GM12878 (cell line): ENCODE measurements at regions not wholly inside any gene's neighbourhood (a gene's known extent, or its start where the extent isn't known, plus 50 kb on each side); places are given as distances from the start of the nearest gene placed in this dataset.

ENCODE experiments used
- ATF7 ChIP-seq: fragments of 450-650 bp; IDR thresholded peaks from 2 replicates; pipeline ENCODE4 v1.6.1; 2016; ENCODE audit warnings: low read depth, mild to moderate bottlenecking
- EP300 ChIP-seq, 2 experiments: fragments of 150-350 bp in 1 of 2; IDR thresholded peaks; 2 replicates each; pipeline ENCODE4 v1.6.1; 2011 to 2012; ENCODE audit warnings: low read depth in 2 of 2, low read length in 2 of 2, borderline replicate concordance in 1 of 2, improper control_type of control experiment in 1 of 2, inconsistent platforms in 1 of 2; ENCODE audit not compliant: control insufficient read depth in 1 of 2
- IKZF2 ChIP-seq, 2 experiments: fragments of 450-650 bp; IDR thresholded peaks; 2 replicates each; pipeline ENCODE4 v1.6.1; 2017; ENCODE audit warnings: mild to moderate bottlenecking in 2 of 2, moderate library complexity in 2 of 2
- KAT2A ChIP-seq: conservative IDR thresholded peaks from 2 replicates; pipeline ENCODE4 v1.6.1; 2011; ENCODE audit warnings: low read depth, low read length; ENCODE audit not compliant: control insufficient read depth
- NR2C2 ChIP-seq: IDR thresholded peaks from 2 replicates; pipeline ENCODE4 v1.6.1; 2011; ENCODE audit warnings: borderline replicate concordance, low read depth; ENCODE audit not compliant: control insufficient read depth, insufficient read length
- PAX8 ChIP-seq: fragments of 450-650 bp; IDR thresholded peaks from 2 replicates; pipeline ENCODE4 v1.6.1; 2017; ENCODE audit warnings: mild to moderate bottlenecking, moderate library complexity
- STAT1 ChIP-seq: fragments of 450-650 bp; conservative IDR thresholded peaks from 2 replicates; pipeline ENCODE4 v1.6.1; 2014; ENCODE audit warnings: antibody characterized with exemption, mild to moderate bottlenecking
- ZBED1 ChIP-seq: IDR thresholded peaks from 2 replicates; pipeline ENCODE4 v1.6.1; 2016; ENCODE audit warnings: borderline replicate concordance
- ZNF24 ChIP-seq: fragments of 450-650 bp; IDR thresholded peaks from 2 replicates; pipeline ENCODE4 v1.6.1; 2017; ENCODE audit warnings: antibody characterized with exemption, mild to moderate bottlenecking
- TF ChIP-seq, protein P1 (sequence below): fragments of 450-650 bp; IDR thresholded peaks from 2 replicates; pipeline ENCODE4 v1.6.1; 2018; ENCODE audit warnings: mild to moderate bottlenecking, low read depth, moderate library complexity; ENCODE audit not compliant: partially characterized antibody
- TF ChIP-seq, protein P2 (sequence below): fragments of 450-650 bp; conservative IDR thresholded peaks from 2 replicates; pipeline ENCODE4 v1.6.1; 2017; ENCODE audit warnings: mild to moderate bottlenecking, moderate library complexity
- TF ChIP-seq, protein P3 (sequence below): fragments of 450-650 bp; IDR thresholded peaks from 2 replicates; pipeline ENCODE4 v1.6.1; 2016; ENCODE audit warnings: mild to moderate bottlenecking, moderate library complexity, borderline replicate concordance
- TF ChIP-seq, protein P4 (sequence below): fragments of 450-650 bp; IDR thresholded peaks from 2 replicates; pipeline ENCODE4 v1.6.1; 2017; ENCODE audit warnings: borderline replicate concordance

DNA sequence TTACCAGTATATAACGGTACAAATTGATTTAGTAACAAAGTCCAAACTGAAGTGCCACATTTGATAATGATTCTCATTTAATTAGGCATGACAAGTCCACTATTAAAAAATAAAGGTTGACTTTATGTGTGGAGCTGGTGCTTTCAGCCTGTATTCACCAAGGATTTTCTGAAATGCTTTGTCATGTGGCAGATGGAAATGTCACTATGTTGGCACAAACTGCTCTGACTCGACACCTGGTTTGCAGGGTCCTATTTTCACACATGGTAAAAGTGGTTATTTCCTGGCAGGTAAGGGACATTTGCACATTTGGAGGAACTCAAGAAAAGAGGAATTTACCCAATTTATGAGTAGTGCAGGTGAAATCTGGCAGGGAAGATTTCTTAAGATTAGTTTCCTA, 572.6 kb upstream of the MDGA2 start (continued):
- TF ChIP-seq, protein P1, sequence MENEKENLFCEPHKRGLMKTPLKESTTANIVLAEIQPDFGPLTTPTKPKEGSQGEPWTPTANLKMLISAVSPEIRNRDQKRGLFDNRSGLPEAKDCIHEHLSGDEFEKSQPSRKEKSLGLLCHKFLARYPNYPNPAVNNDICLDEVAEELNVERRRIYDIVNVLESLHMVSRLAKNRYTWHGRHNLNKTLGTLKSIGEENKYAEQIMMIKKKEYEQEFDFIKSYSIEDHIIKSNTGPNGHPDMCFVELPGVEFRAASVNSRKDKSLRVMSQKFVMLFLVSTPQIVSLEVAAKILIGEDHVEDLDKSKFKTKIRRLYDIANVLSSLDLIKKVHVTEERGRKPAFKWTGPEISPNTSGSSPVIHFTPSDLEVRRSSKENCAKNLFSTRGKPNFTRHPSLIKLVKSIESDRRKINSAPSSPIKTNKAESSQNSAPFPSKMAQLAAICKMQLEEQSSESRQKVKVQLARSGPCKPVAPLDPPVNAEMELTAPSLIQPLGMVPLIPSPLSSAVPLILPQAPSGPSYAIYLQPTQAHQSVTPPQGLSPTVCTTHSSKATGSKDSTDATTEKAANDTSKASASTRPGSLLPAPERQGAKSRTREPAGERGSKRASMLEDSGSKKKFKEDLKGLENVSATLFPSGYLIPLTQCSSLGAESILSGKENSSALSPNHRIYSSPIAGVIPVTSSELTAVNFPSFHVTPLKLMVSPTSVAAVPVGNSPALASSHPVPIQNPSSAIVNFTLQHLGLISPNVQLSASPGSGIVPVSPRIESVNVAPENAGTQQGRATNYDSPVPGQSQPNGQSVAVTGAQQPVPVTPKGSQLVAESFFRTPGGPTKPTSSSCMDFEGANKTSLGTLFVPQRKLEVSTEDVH, result no peak
- TF ChIP-seq ATF7 (no peak), PAX8 (no peak), IKZF2 (IDR thresholded peaks at IDR 0.05) (no peak), STAT1 (no peak), KAT2A (no peak), ZNF24 (no peak), ZBED1 (no peak), NR2C2 (no peak), EP300 (IDR thresholded peaks at IDR 0.05; ENCODE audit: borderline replicate concordance in 1 of 2, control insufficient read depth in 1 of 2, low read depth in 2 of 2, low read length in 2 of 2) (no peak)
- TF ChIP-seq, protein P2, sequence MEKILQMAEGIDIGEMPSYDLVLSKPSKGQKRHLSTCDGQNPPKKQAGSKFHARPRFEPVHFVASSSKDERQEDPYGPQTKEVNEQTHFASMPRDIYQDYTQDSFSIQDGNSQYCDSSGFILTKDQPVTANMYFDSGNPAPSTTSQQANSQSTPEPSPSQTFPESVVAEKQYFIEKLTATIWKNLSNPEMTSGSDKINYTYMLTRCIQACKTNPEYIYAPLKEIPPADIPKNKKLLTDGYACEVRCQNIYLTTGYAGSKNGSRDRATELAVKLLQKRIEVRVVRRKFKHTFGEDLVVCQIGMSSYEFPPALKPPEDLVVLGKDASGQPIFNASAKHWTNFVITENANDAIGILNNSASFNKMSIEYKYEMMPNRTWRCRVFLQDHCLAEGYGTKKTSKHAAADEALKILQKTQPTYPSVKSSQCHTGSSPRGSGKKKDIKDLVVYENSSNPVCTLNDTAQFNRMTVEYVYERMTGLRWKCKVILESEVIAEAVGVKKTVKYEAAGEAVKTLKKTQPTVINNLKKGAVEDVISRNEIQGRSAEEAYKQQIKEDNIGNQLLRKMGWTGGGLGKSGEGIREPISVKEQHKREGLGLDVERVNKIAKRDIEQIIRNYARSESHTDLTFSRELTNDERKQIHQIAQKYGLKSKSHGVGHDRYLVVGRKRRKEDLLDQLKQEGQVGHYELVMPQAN, result no peak
- TF ChIP-seq, protein P3, sequence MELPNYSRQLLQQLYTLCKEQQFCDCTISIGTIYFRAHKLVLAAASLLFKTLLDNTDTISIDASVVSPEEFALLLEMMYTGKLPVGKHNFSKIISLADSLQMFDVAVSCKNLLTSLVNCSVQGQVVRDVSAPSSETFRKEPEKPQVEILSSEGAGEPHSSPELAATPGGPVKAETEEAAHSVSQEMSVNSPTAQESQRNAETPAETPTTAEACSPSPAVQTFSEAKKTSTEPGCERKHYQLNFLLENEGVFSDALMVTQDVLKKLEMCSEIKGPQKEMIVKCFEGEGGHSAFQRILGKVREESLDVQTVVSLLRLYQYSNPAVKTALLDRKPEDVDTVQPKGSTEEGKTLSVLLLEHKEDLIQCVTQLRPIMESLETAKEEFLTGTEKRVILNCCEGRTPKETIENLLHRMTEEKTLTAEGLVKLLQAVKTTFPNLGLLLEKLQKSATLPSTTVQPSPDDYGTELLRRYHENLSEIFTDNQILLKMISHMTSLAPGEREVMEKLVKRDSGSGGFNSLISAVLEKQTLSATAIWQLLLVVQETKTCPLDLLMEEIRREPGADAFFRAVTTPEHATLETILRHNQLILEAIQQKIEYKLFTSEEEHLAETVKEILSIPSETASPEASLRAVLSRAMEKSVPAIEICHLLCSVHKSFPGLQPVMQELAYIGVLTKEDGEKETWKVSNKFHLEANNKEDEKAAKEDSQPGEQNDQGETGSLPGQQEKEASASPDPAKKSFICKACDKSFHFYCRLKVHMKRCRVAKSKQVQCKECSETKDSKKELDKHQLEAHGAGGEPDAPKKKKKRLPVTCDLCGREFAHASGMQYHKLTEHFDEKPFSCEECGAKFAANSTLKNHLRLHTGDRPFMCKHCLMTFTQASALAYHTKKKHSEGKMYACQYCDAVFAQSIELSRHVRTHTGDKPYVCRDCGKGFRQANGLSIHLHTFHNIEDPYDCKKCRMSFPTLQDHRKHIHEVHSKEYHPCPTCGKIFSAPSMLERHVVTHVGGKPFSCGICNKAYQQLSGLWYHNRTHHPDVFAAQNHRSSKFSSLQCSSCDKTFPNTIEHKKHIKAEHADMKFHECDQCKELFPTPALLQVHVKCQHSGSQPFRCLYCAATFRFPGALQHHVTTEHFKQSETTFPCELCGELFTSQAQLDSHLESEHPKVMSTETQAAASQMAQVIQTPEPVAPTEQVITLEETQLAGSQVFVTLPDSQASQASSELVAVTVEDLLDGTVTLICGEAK, result no peak
- TF ChIP-seq, protein P4, sequence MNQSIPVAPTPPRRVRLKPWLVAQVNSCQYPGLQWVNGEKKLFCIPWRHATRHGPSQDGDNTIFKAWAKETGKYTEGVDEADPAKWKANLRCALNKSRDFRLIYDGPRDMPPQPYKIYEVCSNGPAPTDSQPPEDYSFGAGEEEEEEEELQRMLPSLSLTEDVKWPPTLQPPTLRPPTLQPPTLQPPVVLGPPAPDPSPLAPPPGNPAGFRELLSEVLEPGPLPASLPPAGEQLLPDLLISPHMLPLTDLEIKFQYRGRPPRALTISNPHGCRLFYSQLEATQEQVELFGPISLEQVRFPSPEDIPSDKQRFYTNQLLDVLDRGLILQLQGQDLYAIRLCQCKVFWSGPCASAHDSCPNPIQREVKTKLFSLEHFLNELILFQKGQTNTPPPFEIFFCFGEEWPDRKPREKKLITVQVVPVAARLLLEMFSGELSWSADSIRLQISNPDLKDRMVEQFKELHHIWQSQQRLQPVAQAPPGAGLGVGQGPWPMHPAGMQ, result no peak
- TF ChIP-seq, all 136 proteins: peak for 0
